GM06990 (cell line): ENCODE measurements at regions not wholly inside any gene's neighbourhood (a gene's known extent, or its start where the extent isn't known, plus 50 kb on each side); places are given as distances from the start of the nearest gene placed in this dataset.

ENCODE experiments used
- DNase-seq: peaks from one replicate; pipeline ENCODE4 v3.0.0-alpha.2; 2011; ENCODE audit not compliant: insufficient read length; ENCODE audit errors: extremely low read depth
- H3K27me3 ChIP-seq: replicated peaks from 2 replicates; pipeline ENCODE4 v1.6.0; 2011; ENCODE audit warnings: low read length; ENCODE audit not compliant: control insufficient read depth, insufficient read depth
- H3K36me3 ChIP-seq: 2 replicates; pipeline ENCODE4 v1.5.1; 2011; ENCODE audit warnings: low read length; ENCODE audit not compliant: control insufficient read depth, insufficient read depth
- H3K4me3 ChIP-seq: replicated peaks from 2 replicates; pipeline ENCODE4 v1.5.1; 2011; ENCODE audit warnings: low read depth, mild to moderate bottlenecking, control low read depth, low read length
- CTCF ChIP-seq: IDR thresholded peaks from 2 replicates; pipeline ENCODE4 v1.5.1; 2011; ENCODE audit warnings: low read length, control low read depth, mild to moderate bottlenecking, inconsistent platforms; ENCODE audit not compliant: insufficient read depth, poor library complexity, severe bottlenecking

GRCh38 chr12:107558816-107559382 lies 126.7 kb upstream of the PWP1 start:
- Histone ChIP-seq H3K36me3 (no peaks in the 10 kb centered on the region), H3K4me3 (no peak overlapping the region), H3K27me3 (no peaks in the 10 kb centered on the region; the same call in none of the 2 replicates)
- TF ChIP-seq CTCF: no peak
- DNase-seq: no peak

- H3K27me3 ChIP-seq: no peaks in the 10 kb centered on the region; the same call in 1 of the 2 replicates
- no peak for DNase-seq
Measured at GRCh38 chr12:107560165-107560898, 125.3 kb upstream of the PWP1 start.

GRCh38 chr12:107560899-107561285 lies 124.7 kb upstream of the PWP1 start:
- no peaks in the 10 kb centered on the region for H3K36me3 ChIP-seq
- TF ChIP-seq CTCF: no peak
- DNase-seq: no peak
- H3K27me3 ChIP-seq: no peaks in the 10 kb centered on the region; the same call in 1 of the 2 replicates
- H3K4me3 ChIP-seq: no peak overlapping the region

More at GRCh38 chr12:107560165-107560898, 125.3 kb upstream of the PWP1 start:
- TF ChIP-seq CTCF: no peak
- H3K4me3 ChIP-seq: no peak overlapping the region
- no peaks in the 10 kb centered on the region for H3K36me3 ChIP-seq

GRCh38 chr12:107564946-107565345 lies 120.7 kb upstream of the PWP1 start:
- DNase-seq: no peak
- H3K36me3 ChIP-seq: no peaks in the 10 kb centered on the region
- peak; percentile 46 for TF ChIP-seq CTCF
- no peak overlapping the region for H3K4me3 ChIP-seq
- H3K27me3 ChIP-seq: no peaks in the 10 kb centered on the region; the same call in 1 of the 2 replicates

GRCh38 chr12:107565551-107565950 lies 120.0 kb upstream of the PWP1 start:
- no peak overlapping the region for H3K4me3 ChIP-seq
- no peaks in the 10 kb centered on the region for H3K36me3 ChIP-seq
- no peak for DNase-seq
- TF ChIP-seq CTCF: no peak
- no peaks in the 10 kb centered on the region; the same call in 1 of the 2 replicates for H3K27me3 ChIP-seq
